SU-DHL-6 (cell line): ENCODE measurements at regions not wholly inside any gene's neighbourhood (a gene's known extent, or its start where the extent isn't known, plus 50 kb on each side); places are given as distances from the start of the nearest gene placed in this dataset.

Experiments
- H2AFZ ChIP-seq: fragments of 200-600 bp; sonication (generic); 2 replicates; pipeline ENCODE4 v1.6.1; 2014; ENCODE audit warnings: low read depth, mild to moderate bottlenecking, moderate library complexity, mixed read lengths, antibody characterized with exemption, low read length; ENCODE audit not compliant: severe bottlenecking
- H3F3A ChIP-seq: fragments of 200-600 bp; shearing (Covaris generic); 2 replicates; pipeline ENCODE4 v1.6.0; 2016; ENCODE audit warnings: antibody characterized with exemption, mild to moderate bottlenecking; ENCODE audit not compliant: insufficient read depth
- H3K27ac ChIP-seq: fragments of 200-600 bp; sonication (generic); 2 replicates; pipeline ENCODE4 v1.5.1; 2016; ENCODE audit warnings: low read depth, mild to moderate bottlenecking, low read length, moderate library complexity, mixed read lengths
- H3K27me3 ChIP-seq: fragments of 200-600 bp; sonication (generic), shearing (Covaris generic); 2 replicates; pipeline ENCODE4 v1.6.0; 2014; ENCODE audit warnings: mild to moderate bottlenecking, low read length
- H3K36me3 ChIP-seq: fragments of 200-600 bp; sonication (generic); 2 replicates; pipeline ENCODE4 v1.6.1; 2014; ENCODE audit warnings: mild to moderate bottlenecking, low read length, mixed read lengths
- H3K4me2 ChIP-seq: fragments of 300-600, 200-600 bp; shearing (Covaris generic), sonication (generic); 2 replicates; pipeline ENCODE4 v1.6.0; 2014; ENCODE audit warnings: low read length, low read depth, mild to moderate bottlenecking; ENCODE audit not compliant: poor library complexity, severe bottlenecking
- H3K4me3 ChIP-seq: fragments of 200-600 bp; sonication (generic); 2 replicates; pipeline ENCODE4 v1.5.1; 2014; ENCODE audit warnings: antibody characterized with exemption, low read length, mild to moderate bottlenecking, mixed read lengths; ENCODE audit not compliant: insufficient read depth, poor library complexity, severe bottlenecking
- H3K79me2 ChIP-seq: fragments of 200-600 bp; sonication (generic); 2 replicates; pipeline ENCODE4 v1.6.1; 2014; ENCODE audit warnings: mild to moderate bottlenecking, low read length, moderate library complexity; ENCODE audit not compliant: insufficient read depth
- H3K9ac ChIP-seq: fragments of 200-600 bp; sonication (generic); 2 replicates; pipeline ENCODE4 v1.7.0; 2014; ENCODE audit warnings: mild to moderate bottlenecking, low read length
- H3K9me2 ChIP-seq: fragments of 200-600 bp; sonication (generic); replicated peaks from 2 replicates; pipeline ENCODE4 v1.6.1; 2014; ENCODE audit warnings: low read length; ENCODE audit not compliant: insufficient read depth
- H3K9me3 ChIP-seq: fragments of 200-600 bp; sonication (generic); 2 replicates; pipeline ENCODE4 v1.6.1; 2014; ENCODE audit warnings: low read length, mixed read lengths; ENCODE audit not compliant: insufficient read depth
- H4K20me1 ChIP-seq: fragments of 200-600 bp; sonication (generic); 2 replicates; pipeline ENCODE4 v1.6.1; 2014; ENCODE audit warnings: low read depth, mild to moderate bottlenecking, antibody characterized with exemption, low read length, moderate library complexity, mixed read lengths
- CTCF ChIP-seq: fragments of 200-600 bp; sonication (generic); IDR thresholded peaks from one replicate; pipeline ENCODE4 v1.5.1; 2017; ENCODE audit warnings: antibody characterized with exemption, mild to moderate bottlenecking, low read length, moderate library complexity; ENCODE audit not compliant: insufficient read depth, poor library complexity, severe bottlenecking
- EZH2phosphoT487 ChIP-seq: fragments of 200-600 bp; sonication (generic), shearing (Covaris generic); conservative IDR thresholded peaks from 2 replicates; pipeline ENCODE4 v1.6.1; 2018; ENCODE audit warnings: mild to moderate bottlenecking, antibody characterized with exemption, low read length, moderate library complexity, mixed read lengths

GRCh38 chr5:38182991-38183390 lies 75.4 kb upstream of the EGFLAM start:
- Histone ChIP-seq H4K20me1 (no peaks in the 10 kb centered on the region), H2AFZ (no peak overlapping the region), H3K9ac (no peak overlapping the region), H3K27ac (no peak overlapping the region), H3K9me3 (no peaks in the 10 kb centered on the region), H3K36me3 (no peaks in the 10 kb centered on the region), H3K4me2 (no peak overlapping the region), H3K9me2 (no peaks in the 10 kb centered on the region), H3F3A (no peaks in the 10 kb centered on the region), H3K4me3 (no peak overlapping the region), H3K79me2 (no peaks in the 10 kb centered on the region), H3K27me3 (no peaks in the 10 kb centered on the region)
- no peak for TF ChIP-seq EZH2phosphoT487
- no peak for TF ChIP-seq CTCF

GRCh38 chr5:38168029-38168428 lies 90.3 kb upstream of the EGFLAM start:
- H3K4me3 ChIP-seq, result no peak overlapping the region
- H3K79me2 ChIP-seq, result no peaks in the 10 kb centered on the region
- H3K9ac ChIP-seq, result no peak overlapping the region
- no peak overlapping the region for H2AFZ ChIP-seq
- no peaks in the 10 kb centered on the region for H4K20me1 ChIP-seq
- H3F3A ChIP-seq, result no peaks in the 10 kb centered on the region
- no peaks in the 10 kb centered on the region for H3K36me3 ChIP-seq
- no peak overlapping the region for H3K4me2 ChIP-seq
- no peaks in the 10 kb centered on the region for H3K27me3 ChIP-seq
- TF ChIP-seq EZH2phosphoT487 (no peak), CTCF (no peak)
- no peaks in the 10 kb centered on the region for H3K9me3 ChIP-seq
- no peak overlapping the region for H3K27ac ChIP-seq
- no peaks in the 10 kb centered on the region for H3K9me2 ChIP-seq

GRCh38 chr5:38167562-38167996 lies 90.8 kb upstream of the EGFLAM start:
- Histone ChIP-seq H3K4me2 (no peak overlapping the region), H3K27me3 (no peaks in the 10 kb centered on the region), H2AFZ (no peak overlapping the region), H3F3A (no peaks in the 10 kb centered on the region), H3K9ac (no peak overlapping the region), H3K9me2 (no peaks in the 10 kb centered on the region), H3K27ac (no peak overlapping the region), H4K20me1 (no peaks in the 10 kb centered on the region), H3K36me3 (no peaks in the 10 kb centered on the region), H3K79me2 (no peaks in the 10 kb centered on the region), H3K4me3 (no peak overlapping the region), H3K9me3 (no peaks in the 10 kb centered on the region)
- no peak for TF ChIP-seq EZH2phosphoT487
- no peak for TF ChIP-seq CTCF
